SH-SY5Y (cell line): ENCODE measurements at regions not wholly inside any gene's neighbourhood (a gene's known extent, or its start where the extent isn't known, plus 50 kb on each side); places are given as distances from the start of the nearest gene placed in this dataset.

Source experiments
- GATA2 ChIP-seq: IDR thresholded peaks from 2 replicates; pipeline ENCODE4 v1.6.1; 2011; ENCODE audit warnings: mild to moderate bottlenecking, low read depth, low read length
- GATA3 ChIP-seq: IDR thresholded peaks from 2 replicates; pipeline ENCODE4 v1.6.1; 2011; ENCODE audit warnings: low read depth, mild to moderate bottlenecking, low read length, moderate library complexity

DNA sequence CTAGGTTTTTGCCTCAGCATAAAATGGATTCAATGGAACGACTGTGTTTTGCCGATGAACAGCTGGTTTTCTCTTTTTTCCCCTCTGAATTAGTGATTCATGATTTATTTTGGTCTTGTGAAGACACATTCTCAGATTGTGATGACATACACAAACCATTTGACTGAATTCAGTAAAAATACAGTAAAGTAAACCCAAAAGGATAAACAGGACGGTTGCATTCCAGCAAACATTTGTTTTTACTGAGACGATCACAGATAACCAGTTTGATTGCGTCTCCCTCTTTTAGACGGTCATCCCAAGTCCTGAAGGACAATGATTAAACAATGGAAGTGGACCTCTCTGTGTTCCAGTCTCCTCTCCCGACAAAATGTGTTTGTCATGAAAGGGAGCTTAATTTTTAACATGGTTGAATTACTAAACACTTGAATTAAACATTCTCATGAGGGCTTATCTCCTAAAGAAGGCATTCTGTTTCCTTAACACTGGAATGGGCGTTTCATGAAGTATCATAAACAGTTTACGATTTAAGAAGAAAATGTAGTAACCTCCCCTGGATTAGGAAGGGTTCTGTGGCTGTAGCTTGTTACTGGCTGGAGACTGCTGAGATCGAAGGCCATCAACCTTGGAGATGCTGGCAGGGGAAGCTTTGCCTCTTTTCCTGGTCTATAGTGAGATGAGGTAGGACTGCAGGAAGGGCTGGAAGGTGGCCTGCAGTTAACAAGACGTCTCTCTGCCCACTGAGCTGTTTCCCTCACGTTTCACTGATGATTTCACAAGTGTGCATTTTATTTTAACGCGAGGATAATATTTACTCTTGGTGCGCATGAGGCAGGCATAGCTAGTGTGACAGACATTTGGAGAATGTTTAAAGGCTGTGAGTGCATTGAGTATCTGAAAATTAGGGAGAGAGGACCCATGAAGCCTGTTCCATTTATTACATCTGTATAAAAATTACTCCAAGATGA lies 457.9 kb downstream of the FGF9 start:
- no peak for TF ChIP-seq GATA2
- TF ChIP-seq GATA3: no peak
